ENCODE measurements at regions not wholly inside any gene's neighbourhood (a gene's known extent, or its start where the extent isn't known, plus 50 kb on each side); places are given as distances from the start of the nearest gene placed in this dataset.

GRCh38 chr7:91564541-91564940, 300.3 kb downstream of the FZD1 start:
- TF ChIP-seq CTCF (IDR thresholded peaks at IDR 0.05; ENCODE audit: low read depth, low read length), result no peak
- DNase-seq, result no peak
- Histone ChIP-seq H3K4me3 (ENCODE audit: low read depth, low read length) (no peak overlapping the region), H3K36me3 (no peaks in the 10 kb centered on the region), H3K9me3 (ENCODE audit: severe bottlenecking) (no peaks in the 10 kb centered on the region), H3K27me3 (ENCODE audit: insufficient read depth, low read depth, severe bottlenecking) (no peaks in the 10 kb centered on the region), H3K27ac (no peak overlapping the region)

GRCh38 chr7:91565499-91566401, 301.5 kb downstream of the FZD1 start:
- H3K9me3 ChIP-seq (ENCODE audit: severe bottlenecking), result no peaks in the 10 kb centered on the region
- no peak for TF ChIP-seq CTCF (IDR thresholded peaks at IDR 0.05; ENCODE audit: low read depth, low read length)
- H3K27ac ChIP-seq, result no peak overlapping the region
- DNase-seq, result no peak
- H3K27me3 ChIP-seq (ENCODE audit: insufficient read depth, low read depth, severe bottlenecking), result no peaks in the 10 kb centered on the region
- H3K4me3 ChIP-seq (ENCODE audit: low read depth, low read length), result no peak overlapping the region
- no peaks in the 10 kb centered on the region for H3K36me3 ChIP-seq

GRCh38 chr7:91566402-91566732, 302.1 kb downstream of the FZD1 start:
- no peaks in the 10 kb centered on the region for H3K9me3 ChIP-seq (ENCODE audit: severe bottlenecking)
- TF ChIP-seq CTCF (IDR thresholded peaks at IDR 0.05; ENCODE audit: low read depth, low read length), result no peak
- no peak for DNase-seq
- H3K27ac ChIP-seq, result no peak overlapping the region
- no peak overlapping the region for H3K4me3 ChIP-seq (ENCODE audit: low read depth, low read length)
- no peaks in the 10 kb centered on the region for H3K27me3 ChIP-seq (ENCODE audit: insufficient read depth, low read depth, severe bottlenecking)
- no peaks in the 10 kb centered on the region for H3K36me3 ChIP-seq

GRCh38 chr7:91567081-91568012, 303.1 kb downstream of the FZD1 start:
- no peak for DNase-seq

GRCh38 chr7:91568138-91568537, 303.9 kb downstream of the FZD1 start:
- TF ChIP-seq CTCF (IDR thresholded peaks at IDR 0.05; ENCODE audit: low read depth, low read length), result no peak
- Histone ChIP-seq H3K27ac (no peak overlapping the region), H3K36me3 (no peaks in the 10 kb centered on the region), H3K4me3 (ENCODE audit: low read depth, low read length) (no peak overlapping the region), H3K9me3 (ENCODE audit: severe bottlenecking) (no peaks in the 10 kb centered on the region), H3K27me3 (ENCODE audit: insufficient read depth, low read depth, severe bottlenecking) (no peaks in the 10 kb centered on the region)
- no peak for DNase-seq

More at GRCh38 chr7:91567081-91568012, 303.1 kb downstream of the FZD1 start:
- no peaks in the 10 kb centered on the region for H3K36me3 ChIP-seq
- no peak overlapping the region for H3K27ac ChIP-seq
- H3K27me3 ChIP-seq (ENCODE audit: insufficient read depth, low read depth, severe bottlenecking), result no peaks in the 10 kb centered on the region
- H3K9me3 ChIP-seq (ENCODE audit: severe bottlenecking), result no peaks in the 10 kb centered on the region
- TF ChIP-seq CTCF (IDR thresholded peaks at IDR 0.05; ENCODE audit: low read depth, low read length), result no peak
- H3K4me3 ChIP-seq (ENCODE audit: low read depth, low read length), result no peak overlapping the region
